Thoracic aorta (tissue), 2 donors: ENCODE measurements at regions not wholly inside any gene's neighbourhood (a gene's known extent, or its start where the extent isn't known, plus 50 kb on each side); places are given as distances from the start of the nearest gene placed in this dataset.

ENCODE experiments used
- ATAC-seq: fragments of 150-250 bp; one replicate; pipeline ENCODE4 v1.8.0; 2017; ENCODE audit warnings: low read depth; ENCODE audit not compliant: insufficient number of reproducible peaks, low FRiP score
- DNase-seq: peaks from one replicate; pipeline ENCODE4 v3.0.0-alpha.2; 2020; ENCODE audit warnings: low spot score
- H3K27ac ChIP-seq, 2 donors: fragments of 200-600 bp; sonication (generic); 1 replicate in 1 of 2; 2 replicates in 1 of 2; pipeline ENCODE4 v1.5.1; 2016; ENCODE audit warnings: mild to moderate bottlenecking in 2 of 2, moderate library complexity in 2 of 2
- H3K27me3 ChIP-seq: fragments of 200-600 bp; sonication (generic); replicated peaks from 2 replicates; pipeline ENCODE4 v1.6.0; 2016; ENCODE audit warnings: mild to moderate bottlenecking; ENCODE audit not compliant: insufficient read depth
- H3K36me3 ChIP-seq: fragments of 200-600 bp; sonication (generic); one replicate; pipeline ENCODE4 v1.5.1; 2016
- H3K4me1 ChIP-seq, 2 donors: fragments of 200-600 bp; sonication (generic); 1 replicate in 1 of 2; 2 replicates in 1 of 2; pipeline versions ENCODE4 v1.5.1 to v1.6.0; 2016; ENCODE audit warnings: low read depth in 2 of 2, mild to moderate bottlenecking in 1 of 2; ENCODE audit not compliant: control insufficient read depth in 1 of 2
- H3K4me3 ChIP-seq: fragments of 200-600 bp; sonication (generic); 2 replicates; pipeline ENCODE4 v1.5.1; 2016; ENCODE audit warnings: mild to moderate bottlenecking
- H3K9me3 ChIP-seq: fragments of 200-600 bp; sonication (generic); 2 replicates; pipeline ENCODE4 v1.5.1; 2016
- TF ChIP-seq, protein P1 (sequence below): fragments of 200-600 bp; sonication (generic); IDR thresholded peaks from one replicate; pipeline ENCODE4 v1.5.1; 2019; ENCODE audit warnings: antibody characterized with exemption

DNA sequence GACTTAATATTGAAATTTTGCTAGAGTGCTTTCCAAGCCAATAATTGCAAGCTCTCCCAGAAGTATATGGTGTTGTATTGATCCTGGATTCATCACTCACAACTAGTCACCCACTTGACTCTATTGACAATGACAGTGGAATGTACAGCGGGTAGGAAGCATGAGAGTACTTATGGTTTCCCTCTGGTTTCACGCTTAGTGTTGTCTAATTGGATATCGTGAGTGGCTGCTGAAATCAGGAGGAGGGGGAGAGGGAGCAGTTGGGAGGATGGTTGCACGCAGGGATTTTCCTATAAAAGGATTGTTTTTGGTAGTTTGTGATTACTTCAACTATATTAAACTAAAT lies 1819.5 kb upstream of the TENM3 start:
- Histone ChIP-seq H3K4me1 (no peaks in the 10 kb centered on the region), H3K27ac (no peak overlapping the region), H3K4me3 (no peak overlapping the region), H3K36me3 (no peaks in the 10 kb centered on the region), H3K9me3 (no peaks in the 10 kb centered on the region), H3K27me3 (no peaks in the 10 kb centered on the region)
- TF ChIP-seq, protein P1, sequence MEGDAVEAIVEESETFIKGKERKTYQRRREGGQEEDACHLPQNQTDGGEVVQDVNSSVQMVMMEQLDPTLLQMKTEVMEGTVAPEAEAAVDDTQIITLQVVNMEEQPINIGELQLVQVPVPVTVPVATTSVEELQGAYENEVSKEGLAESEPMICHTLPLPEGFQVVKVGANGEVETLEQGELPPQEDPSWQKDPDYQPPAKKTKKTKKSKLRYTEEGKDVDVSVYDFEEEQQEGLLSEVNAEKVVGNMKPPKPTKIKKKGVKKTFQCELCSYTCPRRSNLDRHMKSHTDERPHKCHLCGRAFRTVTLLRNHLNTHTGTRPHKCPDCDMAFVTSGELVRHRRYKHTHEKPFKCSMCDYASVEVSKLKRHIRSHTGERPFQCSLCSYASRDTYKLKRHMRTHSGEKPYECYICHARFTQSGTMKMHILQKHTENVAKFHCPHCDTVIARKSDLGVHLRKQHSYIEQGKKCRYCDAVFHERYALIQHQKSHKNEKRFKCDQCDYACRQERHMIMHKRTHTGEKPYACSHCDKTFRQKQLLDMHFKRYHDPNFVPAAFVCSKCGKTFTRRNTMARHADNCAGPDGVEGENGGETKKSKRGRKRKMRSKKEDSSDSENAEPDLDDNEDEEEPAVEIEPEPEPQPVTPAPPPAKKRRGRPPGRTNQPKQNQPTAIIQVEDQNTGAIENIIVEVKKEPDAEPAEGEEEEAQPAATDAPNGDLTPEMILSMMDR: no peak
- ATAC-seq (no peak), DNase-seq (no peak)

DNA sequence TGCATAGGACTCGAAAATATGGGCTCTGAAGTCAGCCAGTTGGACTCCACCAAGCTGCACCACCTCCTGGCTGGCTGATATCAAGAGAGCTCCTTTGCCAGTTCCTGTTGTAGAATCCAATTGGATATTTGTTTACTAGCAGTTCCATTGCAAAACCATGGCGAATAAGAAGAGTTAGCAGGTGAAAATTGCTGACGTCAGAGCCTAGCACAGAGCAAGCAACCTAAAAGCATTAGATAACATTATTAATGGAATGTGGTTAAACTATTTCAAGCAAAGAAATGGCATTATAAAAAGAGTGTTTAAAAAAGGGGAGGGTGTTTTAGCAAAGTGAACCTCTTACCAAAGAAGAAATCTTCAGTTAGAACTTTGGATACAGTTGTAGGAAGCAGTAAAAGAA lies 1816.3 kb upstream of the TENM3 start:
- Histone ChIP-seq H3K27me3 (no peaks in the 10 kb centered on the region), H3K4me3 (no peak overlapping the region), H3K36me3 (no peaks in the 10 kb centered on the region), H3K27ac (no peak overlapping the region), H3K9me3 (no peaks in the 10 kb centered on the region), H3K4me1 (no peaks in the 10 kb centered on the region)
- DNase-seq (no peak), ATAC-seq (no peak)
- TF ChIP-seq, protein P1: no peak

DNA sequence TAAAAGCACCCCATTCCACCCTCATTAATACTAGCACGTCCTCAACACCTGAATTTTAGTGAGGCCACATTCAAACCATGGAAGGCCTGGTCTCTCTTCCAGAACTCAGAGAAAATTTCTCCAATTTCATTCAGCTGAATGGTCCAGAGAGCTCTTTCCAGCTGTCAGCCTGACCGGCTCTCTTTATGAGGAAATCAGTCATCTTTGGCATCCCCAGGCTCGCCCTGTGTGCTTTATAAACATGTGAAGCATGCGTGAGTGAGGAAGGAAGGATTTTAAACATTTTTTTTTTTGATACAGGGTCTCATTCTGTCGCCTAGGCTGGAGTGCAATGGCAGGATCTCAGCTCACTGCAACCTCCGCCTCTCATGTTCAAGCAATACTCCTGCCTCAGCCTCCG lies 1812.9 kb upstream of the TENM3 start:
- Histone ChIP-seq H3K9me3 (no peaks in the 10 kb centered on the region), H3K27ac (no peak overlapping the region), H3K36me3 (no peaks in the 10 kb centered on the region), H3K4me1 (no peaks in the 10 kb centered on the region), H3K27me3 (no peaks in the 10 kb centered on the region), H3K4me3 (no peak overlapping the region)
- TF ChIP-seq, protein P1: no peak
- no peak for ATAC-seq
- no peak for DNase-seq

DNA sequence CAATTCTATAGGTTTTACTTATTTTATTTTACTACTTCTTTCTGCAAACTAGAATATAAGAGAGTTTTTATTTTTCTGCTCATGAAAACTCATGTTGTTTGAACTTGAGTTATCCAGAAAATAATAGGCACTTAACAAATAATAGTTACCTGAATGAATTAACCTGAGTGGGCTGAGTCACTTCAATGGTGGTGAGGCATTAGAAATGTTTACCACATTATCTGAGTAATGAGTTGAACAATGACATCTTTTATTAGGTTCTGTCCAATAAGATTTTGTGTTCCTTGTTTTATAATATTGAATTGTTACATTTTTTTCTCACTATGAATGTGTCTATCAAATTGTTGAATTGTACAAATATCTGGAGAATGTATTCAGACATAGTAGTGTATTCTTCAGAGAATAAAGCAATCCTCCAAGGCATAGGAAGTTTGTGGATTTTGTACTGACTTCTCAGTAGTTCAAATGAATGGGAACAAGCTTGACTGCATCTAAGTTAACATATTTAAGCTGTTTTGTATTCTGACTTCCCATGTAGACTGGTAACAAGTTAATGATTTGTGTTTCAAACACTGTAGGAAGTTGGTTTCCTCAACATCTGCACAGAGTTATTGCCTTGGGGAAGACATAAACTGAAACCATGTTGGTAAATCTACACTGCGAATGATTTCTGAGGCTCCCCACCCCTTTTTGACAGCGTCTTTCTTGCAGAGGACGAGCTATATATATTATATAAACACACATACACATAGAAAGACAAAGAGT lies 1808.9 kb upstream of the TENM3 start:
- Histone ChIP-seq H3K4me1 (no peaks in the 10 kb centered on the region), H3K4me3 (no peak overlapping the region), H3K36me3 (no peaks in the 10 kb centered on the region), H3K9me3 (no peaks in the 10 kb centered on the region), H3K27me3 (no peaks in the 10 kb centered on the region), H3K27ac (no peak overlapping the region)
- ATAC-seq (no peak), DNase-seq (no peak)
- TF ChIP-seq, protein P1: no peak

DNA sequence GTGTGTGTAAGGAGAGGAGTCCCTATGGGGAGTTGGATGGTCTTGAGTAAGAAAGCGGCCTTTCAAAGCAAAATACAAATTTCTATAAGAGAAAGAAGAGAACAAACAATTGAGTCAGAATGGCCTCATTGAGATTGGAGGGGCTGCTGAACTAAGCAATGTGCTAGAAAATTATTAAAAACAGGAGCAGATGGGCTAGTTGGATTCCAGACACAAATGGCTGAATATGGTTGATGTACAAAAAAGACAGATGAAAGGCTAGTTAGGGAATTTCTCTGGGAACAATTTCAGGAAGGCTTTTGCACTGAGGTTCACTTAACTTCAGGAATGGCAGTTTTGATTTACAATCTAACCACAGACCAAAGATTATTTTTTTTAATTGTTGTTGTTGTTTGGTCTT lies 1806.8 kb upstream of the TENM3 start:
- Histone ChIP-seq H3K9me3 (no peaks in the 10 kb centered on the region), H3K4me1 (no peaks in the 10 kb centered on the region), H3K27ac (no peak overlapping the region), H3K36me3 (no peaks in the 10 kb centered on the region), H3K27me3 (no peaks in the 10 kb centered on the region), H3K4me3 (no peak overlapping the region)
- no peak for DNase-seq
- TF ChIP-seq, protein P1: no peak
- ATAC-seq: no peak
